NCI-H2171 treated with DMSO at 0.1 percent for 48 hours (cell line): ENCODE measurements at regions not wholly inside any gene's neighbourhood (a gene's known extent, or its start where the extent isn't known, plus 50 kb on each side); places are given as distances from the start of the nearest gene placed in this dataset.
"Not testable (repeated sequence)": the region's sequence is repeated elsewhere in the genome, so short reads cannot be mapped to it uniquely, and the experiment has no call there.

Experiments used
- DNase-seq: peaks from one replicate; lab custom pipeline; 2025; lab: John Stamatoyannopoulos, UW

DNA sequence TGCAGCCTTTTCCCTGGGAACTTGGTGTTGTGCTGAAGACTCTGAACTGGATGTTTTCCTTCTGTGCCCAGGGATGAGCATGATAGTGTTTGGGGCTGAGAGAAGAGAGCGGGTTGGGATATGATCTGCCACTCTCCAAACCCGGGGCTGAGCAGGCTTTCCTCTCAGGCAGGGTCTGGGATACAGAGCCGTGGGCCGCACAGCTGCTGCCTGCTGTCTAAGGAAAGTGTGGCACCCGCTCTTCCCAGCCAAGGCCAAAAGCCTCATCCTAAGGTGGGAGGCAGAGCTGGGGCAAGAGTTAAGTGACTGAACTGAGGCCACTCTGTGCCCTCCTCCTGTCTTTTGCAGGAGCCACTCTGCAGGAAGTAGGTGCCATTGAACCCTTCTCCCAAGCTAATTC, 83.6 kb upstream of the PITX1 start:
- no peak for DNase-seq

DNA sequence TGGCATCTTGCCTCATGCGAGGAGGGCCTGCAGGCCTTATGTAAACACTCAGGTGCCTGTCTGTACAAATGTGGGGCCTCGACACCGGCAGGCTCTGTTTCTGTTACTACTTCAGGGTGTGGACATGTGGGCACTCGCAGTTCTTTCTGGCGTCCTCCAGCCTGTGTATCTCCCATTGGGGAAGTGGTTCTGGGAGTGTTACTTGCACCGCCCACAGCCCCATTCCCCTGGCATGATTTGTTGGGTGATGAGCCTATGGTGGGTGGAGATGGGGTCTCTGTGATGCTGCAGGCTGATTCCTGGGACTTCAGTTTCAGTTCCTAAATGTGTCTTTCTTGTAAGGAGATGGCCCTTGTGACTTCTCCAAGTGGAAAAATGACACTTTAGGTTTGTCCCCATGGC, 82.1 kb upstream of the PITX1 start:
- no peak for DNase-seq

DNA sequence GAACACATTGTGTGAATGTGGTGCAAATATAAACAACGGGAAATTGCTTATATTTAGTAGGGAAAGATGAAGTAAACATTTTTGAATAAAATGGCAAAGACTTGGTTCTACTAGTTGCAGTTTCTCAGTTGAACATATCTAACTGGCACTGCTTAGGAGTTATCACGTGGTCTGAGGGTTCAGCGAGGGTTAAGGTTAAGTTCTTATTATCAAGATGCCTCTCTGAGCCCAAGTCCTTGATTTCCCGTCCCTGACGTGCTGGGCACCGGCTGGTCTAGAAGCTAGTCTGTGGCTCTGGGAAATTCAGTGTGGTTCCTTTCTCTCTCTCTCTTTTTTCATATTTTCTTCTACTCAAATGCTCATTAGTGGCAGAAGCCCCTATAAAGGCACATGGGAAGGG, 81.6 kb upstream of the PITX1 start:
- no peak for DNase-seq

DNA sequence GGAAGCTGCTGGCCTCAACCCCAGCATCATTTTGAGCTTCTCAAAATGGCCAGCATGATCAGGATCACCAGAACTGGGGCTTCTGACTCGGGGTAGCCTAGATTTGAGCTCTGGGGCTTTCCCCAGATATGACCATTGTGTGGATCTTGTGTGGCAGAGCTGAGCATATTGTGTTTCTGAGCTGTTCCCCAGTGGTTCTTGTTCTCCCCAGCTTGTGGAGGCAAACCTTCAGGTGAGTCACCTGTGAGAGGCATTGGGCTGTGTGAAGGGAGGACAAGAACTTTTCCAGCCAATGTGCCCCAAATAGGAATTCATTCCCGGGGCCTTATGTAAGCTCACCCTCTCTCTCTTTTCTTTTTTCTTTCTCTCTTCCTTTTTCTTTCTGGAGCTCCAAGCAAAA, 80.7 kb upstream of the PITX1 start:
- DNase-seq = no peak

DNA sequence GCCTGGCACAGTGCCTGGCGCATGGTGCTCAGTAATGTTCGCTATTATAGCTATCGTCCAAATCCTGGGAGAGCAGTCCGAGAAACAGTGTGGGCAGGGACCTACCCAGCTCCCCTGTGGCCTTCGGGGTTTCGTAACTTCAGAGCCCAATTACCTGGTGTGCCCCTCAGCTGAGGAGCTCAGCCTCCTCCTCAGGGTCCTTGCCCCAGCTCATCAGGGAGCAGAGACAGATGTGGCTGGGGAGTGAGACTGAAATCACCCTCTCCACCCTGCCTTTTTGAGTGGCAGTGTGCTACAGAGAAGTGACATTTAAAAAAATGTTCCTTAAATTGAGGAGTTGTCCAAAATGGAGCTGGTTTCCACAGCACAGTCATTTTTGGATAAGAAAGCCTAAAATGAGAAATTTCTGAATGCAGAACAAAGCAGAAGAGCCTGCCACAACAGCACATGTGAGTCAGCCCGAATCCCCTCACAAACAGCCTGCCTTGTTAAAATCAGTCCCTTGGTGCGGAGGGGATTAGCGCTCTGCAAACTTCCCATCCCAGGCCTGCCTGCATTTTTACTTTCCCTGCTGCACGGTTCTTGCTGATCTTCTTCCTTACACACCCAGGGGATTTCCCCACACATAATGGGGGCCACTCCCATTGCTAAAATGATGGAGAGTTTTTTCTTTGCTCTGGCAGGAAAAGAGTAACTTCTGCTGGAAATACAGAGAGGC, 78.1 kb upstream of the PITX1 start:
- DNase-seq = no peak

DNA sequence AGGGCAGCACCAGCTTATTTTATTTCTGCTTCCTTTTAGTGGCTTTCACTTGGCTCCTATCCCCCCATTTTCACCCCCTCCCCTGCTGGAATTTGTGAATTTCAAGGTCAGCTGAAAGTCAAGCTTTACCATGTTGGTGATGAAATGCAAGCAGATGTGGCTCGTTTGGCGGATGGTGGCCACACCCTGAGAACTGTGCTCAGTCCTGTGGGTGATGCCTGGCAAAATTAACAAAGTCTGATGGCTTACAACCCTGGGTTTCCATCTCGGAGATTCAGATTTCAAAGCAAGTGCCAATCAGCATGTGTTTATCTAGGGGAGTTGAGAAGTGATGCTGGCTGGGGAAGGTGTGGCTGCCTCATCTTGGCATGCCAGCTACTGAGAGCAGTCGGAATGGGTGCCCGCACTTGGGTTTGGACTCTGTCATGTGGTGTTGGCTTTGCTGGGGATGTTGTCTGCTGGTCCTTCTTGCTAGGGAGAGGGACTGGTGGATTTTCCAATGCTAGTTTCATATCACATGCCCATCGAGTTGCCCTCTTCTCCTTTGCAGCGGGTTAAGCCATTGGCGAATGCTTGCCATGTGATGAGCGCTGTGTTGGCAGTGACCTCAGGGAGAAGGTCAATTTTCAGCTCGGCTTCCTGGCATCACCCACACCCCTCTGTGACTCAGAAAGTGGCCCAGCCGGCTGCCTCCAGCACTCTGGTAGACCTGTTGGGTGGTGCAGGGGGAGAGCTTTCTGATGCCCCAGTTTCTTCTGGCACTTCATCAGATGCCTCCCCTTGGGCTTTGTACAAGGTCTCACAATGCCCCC, 77.0 kb upstream of the PITX1 start:
- no peak for DNase-seq

DNA sequence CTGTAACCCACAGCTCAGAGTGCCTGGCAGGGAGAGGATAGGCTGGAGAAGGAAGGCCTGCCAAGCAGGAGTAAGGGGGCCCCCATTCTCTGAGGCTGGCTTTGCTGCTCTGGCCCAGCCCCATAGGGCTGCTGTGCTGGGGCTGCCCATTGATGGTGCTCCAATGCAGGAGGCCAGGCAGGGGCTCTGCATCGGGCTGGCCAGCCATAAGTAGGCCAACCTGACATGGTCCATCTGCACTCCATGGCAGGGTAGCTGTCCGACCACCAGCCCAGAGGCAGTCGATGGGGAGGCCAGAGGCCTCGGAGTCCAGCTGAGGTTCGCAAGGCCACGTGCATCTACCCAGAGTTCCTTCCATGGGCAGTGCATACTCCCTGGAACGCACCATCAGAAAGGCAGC, 75.0 kb upstream of the PITX1 start:
- no peak for DNase-seq

DNA sequence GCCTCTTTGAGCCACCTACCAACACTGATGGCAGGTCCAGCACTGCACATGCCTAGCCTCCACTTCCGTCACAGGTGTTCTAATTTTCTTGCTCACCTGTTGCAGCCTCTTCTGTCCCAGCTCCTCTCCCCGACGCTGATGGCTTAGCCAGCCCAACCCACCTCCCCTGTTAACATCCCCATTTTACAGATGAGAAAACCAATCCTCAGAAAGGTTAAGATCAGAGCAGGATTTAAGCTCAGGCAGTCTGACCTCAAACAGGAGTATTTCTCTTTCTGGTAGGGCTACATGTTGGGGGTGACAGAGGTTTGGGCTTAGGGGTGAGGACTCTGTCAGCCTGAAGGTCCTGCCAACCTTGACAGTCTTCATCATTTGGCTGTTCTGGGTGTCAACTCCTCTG, 74.5 kb upstream of the PITX1 start:
- DNase-seq = no peak

DNA sequence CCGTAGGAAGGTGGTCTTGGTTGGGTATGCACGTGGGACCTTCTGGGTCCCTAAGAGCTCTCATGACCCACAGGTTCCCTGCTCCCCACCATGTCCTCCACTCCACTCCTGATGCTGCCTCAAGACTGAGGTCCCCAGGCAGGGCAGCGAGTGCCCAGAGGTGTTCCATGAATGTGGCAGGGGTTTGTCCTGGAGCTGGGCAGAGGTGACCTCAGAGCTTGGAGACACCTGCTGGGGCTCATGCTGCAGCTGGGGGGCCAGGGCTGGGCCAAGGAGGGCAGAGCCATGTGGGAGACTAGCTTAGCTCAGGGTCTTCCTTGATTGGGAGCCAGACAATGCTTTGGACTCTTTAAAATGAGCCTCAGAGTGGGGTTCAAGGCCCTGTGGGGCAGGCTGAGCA, 74.0 kb upstream of the PITX1 start:
- no peak for DNase-seq

DNA sequence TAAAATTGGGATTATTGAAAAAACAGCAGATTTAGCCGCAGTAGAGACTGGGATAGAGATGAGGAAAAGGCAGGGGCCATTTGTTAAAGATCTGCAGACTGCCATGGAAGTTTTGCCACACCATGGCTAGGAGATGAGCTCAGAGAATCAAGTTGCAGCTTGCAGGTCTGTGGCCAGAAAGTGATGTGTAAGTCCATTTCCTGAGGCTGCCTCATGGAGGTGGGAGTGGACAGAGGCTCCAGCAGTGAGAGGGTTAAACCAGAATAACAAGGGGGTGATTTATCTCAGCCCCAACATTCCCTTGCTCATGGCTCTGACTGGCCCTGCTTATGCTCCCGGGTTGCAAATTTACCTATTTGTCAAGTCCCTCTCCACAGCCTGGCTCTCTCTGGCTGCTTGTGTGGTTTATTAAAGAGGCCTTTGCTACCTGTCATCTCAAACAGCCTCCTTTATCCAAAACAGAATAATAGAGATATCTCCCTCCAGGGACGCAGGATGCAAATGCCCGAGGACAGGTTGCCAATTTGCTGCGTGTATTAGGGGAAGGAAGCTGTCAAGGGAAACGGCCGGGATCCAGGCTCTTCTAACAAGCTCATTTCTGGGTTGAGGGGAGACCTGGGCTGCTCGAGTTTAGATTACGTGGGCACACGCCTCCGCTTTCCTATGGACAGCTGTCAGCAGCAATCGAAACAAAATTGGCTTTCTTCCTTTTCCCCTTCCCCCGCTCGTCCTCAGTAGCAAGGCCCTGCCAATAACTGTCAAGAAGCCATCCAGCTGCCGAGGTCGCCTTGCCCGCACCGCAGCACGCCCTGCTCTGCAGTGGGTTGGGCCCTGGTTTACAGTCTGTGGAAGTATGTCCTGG, 72.8 kb upstream of the PITX1 start:
- DNase-seq = no peak

DNA sequence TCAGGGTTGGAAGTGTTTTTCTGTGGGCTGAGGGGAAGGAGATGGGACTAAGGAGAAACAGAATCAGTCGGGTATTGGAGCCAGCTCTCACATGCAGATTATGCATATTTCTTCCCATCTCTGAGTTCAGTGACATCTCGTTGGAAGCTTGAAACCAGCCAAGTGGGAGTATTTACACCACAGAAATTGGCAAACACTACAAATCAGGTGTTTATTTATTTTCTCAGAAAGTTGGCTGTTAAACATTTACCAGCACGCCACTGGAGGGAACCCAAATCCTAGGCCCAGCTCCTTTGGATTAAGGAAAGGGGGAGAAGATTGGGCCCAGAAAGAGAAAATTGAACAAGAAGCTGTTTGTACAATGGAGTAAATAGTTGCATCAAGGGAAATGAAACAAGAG, 72.1 kb upstream of the PITX1 start:
- no peak for DNase-seq

DNA sequence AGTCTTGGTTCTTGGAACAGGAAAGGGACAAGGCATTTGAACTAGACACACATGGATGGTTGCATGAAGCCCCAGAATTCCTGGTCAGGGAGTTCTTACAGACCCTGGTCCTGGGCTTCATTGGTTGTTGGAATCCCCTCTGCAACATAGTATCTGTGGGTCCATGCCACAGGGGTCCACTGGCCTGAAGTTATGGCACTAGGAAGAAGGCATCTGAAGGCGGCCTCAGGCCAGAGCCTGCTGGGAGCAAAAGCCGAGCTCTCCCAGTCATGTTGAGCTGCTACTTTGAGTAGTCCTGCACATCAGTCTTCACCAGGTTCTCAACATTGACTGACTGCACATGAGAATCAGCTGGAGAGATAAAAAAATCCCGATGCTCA, 71.1 kb upstream of the PITX1 start:
- no peak for DNase-seq

DNA sequence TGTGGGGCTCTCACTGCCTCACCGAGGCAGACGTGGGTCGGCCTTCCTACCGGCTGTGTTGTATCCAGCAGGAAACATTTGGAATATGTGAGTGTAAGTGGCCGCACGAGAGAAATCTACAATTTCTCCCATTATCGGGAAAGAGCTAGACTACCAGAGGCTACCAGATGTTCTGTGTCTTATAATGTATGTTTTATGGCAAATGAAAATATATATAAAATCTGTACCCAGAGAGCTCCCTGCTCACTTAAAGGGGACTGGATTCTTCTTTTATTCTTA, 69.5 kb upstream of the PITX1 start:
- no peak for DNase-seq

DNA sequence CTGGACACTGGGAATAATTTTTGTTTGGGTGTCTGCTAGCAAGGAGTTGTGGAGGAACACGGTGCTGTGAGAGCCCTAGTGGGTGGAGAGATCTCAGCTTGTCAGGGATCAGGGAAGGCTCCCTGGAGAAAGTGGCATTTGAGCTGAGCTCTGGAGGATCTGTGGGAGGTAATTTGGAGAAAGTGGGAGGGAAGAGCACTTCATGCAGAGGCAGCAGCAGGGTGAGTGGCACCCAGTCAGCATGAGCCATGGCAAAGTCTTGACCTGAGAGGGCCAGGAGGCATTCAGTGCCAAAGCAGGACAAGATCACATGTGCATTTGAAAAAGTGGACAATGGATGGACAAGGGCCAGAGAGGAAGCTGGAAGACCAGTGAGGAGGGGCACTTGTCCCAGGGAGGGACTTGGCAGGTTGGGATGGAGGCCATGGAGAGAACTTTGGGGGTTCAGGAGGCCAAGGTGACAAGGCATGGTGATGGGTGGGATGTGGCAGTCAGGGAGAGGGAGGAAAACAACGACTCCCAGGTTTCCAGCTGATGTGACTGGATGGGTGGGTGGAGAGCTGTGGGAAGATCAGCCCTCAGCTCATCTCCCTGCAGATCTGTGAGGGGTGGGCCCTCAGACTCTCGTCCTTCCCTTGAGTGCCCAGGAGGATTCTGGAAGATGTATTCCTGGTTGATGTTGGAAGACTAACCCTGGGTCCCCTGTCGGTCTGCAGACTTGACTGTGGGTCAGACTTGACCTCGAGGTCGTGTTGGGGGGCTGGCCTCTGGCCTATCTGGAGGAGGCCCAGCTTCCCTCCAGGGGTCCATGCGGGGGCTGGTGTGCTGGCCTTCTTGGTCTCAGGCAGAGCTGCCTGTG, 68.9 kb upstream of the PITX1 start:
- no peak for DNase-seq

DNA sequence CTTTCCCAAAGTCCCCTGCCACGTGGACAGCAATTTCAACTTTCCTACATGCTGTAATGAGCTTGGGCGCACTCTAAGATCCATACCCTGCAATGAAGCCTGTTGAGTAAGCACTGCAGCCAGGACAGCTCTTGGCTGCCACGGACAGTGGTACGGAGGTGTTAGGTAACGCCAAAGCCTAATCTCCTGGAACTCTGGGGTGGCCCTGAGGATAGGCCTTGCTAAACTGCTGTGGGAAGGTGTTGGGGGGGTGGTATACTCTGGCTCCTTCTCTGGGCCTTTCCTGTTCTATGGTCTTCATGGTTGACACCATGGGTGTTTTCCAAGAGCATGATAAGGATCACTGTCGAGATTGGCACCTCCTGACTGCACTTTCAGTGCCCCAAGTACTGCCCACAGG, 66.4 kb upstream of the PITX1 start:
- DNase-seq = no peak

DNA sequence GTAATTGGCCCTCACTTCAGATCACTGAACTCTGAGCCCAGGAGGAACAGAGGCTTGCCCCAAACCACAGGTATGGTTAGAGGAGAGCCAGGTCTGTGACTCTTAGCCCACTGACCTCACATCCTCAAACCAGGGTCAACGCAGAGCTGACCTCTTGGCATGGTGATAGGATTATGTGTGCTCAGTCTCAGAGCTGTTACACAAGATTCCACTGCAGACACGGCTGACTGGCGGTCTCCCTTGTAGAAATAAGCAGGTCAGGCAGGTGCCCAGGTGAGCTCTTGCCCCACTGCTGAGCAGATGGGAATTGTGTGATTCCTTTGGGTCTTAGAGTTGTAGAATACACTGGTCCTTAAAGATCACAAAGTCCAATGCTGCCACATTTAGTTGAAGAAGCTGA, 66.0 kb upstream of the PITX1 start:
- DNase-seq = no peak

DNA sequence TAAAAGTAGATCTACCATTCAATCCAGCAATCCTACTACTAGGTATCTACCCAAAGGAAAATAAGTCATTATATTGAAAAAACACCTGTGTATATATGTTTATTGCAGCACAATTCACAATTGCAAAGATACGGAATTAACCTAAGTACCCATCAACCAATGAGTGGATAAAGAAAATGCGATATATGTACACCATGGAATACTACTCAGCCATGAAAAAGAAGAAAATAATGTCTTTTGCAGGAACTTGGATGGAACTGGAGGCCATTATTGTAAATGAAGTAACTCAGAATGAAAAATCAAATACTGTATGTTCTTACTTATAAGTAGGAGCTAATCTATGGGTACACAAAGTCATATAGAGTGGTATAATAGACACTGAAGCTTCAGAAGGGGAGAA, 63.4 kb upstream of the PITX1 start:
- DNase-seq = no peak

DNA sequence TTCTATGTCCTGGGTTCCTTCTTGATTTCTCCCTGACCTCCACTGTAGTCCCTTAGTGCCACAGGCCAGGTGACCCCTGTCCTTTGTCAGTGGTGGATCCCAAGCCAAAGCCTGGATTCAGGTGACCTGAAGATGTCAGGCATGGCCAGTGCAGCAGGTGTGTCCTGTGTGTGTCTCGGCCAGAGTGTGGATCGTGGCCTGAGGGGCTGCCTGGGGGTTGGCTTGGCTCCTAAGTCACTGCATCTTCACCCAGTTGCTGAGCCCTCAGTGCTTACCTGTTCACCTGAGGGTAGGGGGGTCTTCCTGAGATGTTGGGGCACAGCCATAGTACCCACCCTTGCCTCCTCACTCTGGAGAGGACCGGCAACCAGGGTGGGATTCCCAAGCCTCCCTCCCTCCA, 61.8 kb upstream of the PITX1 start:
- DNase-seq = no peak

DNA sequence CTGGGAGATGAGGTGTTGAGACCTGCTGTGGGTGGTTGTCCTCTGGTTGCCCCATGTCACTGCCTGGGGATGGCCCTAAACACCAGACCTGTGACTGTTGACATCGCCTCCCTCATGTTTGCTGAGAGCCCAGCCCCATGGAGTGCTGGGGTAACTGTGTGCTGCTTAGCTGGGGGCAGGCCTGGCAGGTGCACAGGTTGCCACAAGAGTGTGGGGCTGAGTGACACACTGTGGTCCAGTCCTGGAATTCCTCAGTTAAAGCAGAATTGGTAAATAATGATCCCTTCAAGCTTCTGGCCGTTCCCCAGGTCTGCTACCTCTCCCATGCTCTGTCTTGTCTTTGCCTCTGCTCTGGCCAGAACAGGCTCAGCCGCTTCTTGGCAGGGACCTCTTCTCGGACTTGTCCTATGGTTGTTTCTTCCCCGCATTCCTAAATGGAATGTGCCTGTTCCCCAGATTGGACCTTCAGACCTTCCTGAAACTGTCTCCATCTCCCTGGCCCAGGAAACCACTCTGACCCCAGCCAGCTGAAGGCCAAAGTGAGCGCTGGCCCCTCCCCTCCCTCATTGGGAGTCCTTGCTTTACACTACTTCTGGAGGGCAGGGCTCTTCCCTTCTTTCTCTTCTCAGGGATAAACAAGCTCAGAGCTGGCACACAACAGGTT, 61.2 kb upstream of the PITX1 start:
- DNase-seq = no peak

DNA sequence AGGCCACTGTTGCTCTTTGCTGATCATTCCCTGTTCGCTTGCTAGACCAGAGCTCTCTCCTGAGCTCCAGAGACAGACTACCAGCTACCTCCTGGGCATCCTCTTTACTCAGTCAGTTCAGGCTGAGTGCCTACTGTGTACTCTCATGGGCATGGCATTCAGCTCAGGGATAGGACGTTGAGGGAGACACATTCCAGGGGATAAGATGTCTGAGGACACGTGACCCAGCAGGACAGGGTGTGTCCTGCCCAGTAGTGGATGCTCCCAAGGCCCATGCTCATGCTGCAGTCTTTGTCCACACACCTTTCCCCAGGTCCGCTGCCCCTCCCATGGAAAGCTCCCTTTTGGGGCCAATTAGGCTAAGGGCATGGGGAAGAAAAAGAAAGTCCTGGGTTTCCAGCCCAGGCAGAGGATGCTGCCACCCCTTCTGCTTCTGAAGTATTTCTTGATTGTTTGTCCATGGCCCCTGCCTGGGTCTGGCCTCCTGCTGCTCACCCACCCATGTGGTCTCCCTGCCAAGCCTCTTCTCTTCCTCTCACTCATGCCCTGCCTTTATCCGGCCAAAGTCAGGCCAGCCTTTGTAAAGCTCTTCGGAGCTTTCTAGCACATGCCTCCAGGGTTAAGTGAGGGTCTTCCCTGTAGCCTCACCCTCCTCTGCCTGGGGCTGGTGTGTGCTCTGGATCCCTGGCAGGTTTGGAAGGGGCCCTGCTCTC, 60.5 kb upstream of the PITX1 start:
- DNase-seq = no peak

DNA sequence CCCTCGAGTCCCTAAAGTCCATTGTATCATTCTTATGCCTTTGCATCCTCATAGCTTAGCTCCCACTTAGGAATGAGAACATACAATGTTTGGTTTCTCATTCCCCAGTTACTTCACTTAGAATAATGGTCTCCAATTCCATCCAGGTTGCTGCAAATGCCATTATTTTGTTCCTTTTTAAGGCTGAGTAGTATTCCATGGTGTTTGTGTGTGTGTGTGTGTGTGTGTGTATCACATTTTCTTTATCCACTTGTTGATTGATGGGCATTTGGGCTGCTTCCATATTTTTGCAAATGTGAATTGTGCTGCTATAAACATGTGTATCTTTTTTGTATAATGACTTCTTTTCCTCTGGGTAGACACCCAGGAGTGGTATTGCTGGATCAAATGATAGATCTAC, 59.5 kb upstream of the PITX1 start:
- not testable (repeated sequence) for DNase-seq
